Body of pancreas (tissue), 4 donors: ENCODE measurements at regions not wholly inside any gene's neighbourhood (a gene's known extent, or its start where the extent isn't known, plus 50 kb on each side); places are given as distances from the start of the nearest gene placed in this dataset.

Experiments
- ATAC-seq: fragments of 150-250 bp; one replicate; pipeline ENCODE4 v1.9.1; 2016
- DNase-seq, 4 donors: peaks; one replicate each; pipeline ENCODE4 v3.0.0-alpha.2; 2019
- H3K27ac ChIP-seq, 4 donors: fragments of 200-600 bp; sonication (generic); 1 replicate in 3 of 4; 2 replicates in 1 of 4; pipeline versions ENCODE4 v1.5.1 to v1.6.1; 2016 to 2019; ENCODE audit warnings: mild to moderate bottlenecking in 1 of 4, mixed read lengths in 1 of 4, moderate library complexity in 1 of 4
- H3K27me3 ChIP-seq, 2 donors: fragments of 200-600 bp; sonication (generic); one replicate each; pipeline ENCODE4 v1.6.0; 2016; ENCODE audit warnings: mild to moderate bottlenecking in 1 of 2
- H3K36me3 ChIP-seq, 2 donors: fragments of 200-600 bp; sonication (generic); replicated peaks in 1 of 2; 2 replicates each; pipeline ENCODE4 v1.5.1; 2016; ENCODE audit warnings: low read depth in 2 of 2; ENCODE audit not compliant: insufficient read depth in 1 of 2
- H3K4me1 ChIP-seq: fragments of 200-600 bp; sonication (generic); one replicate; pipeline ENCODE4 v1.6.0; 2016
- H3K4me3 ChIP-seq, 2 donors: fragments of 200-600 bp; sonication (generic); 1 replicate in 1 of 2; 2 replicates in 1 of 2; pipeline ENCODE4 v1.5.1; 2016 to 2019
- H3K9me3 ChIP-seq, 3 donors: fragments of 200-600 bp; sonication (generic); 1 replicate in 2 of 3; 2 replicates in 1 of 3; pipeline ENCODE4 v1.5.1; 2016
- POLR2A ChIP-seq, 3 donors: fragments of 450-650 bp; IDR thresholded peaks; one replicate each; pipeline ENCODE4 v1.6.1; 2016; ENCODE audit warnings: antibody characterized with exemption in 3 of 3, mild to moderate bottlenecking in 2 of 3
- WGBS, 2 donors: methylation state at CpG; one replicate each; pipeline ENCODE4 v1.1.5; 2017; 5-methylcytosine and 5-hydroxymethylcytosine counted together
- intact Hi-C: fragments of 100-400 bp; cut with DNase I; formaldehyde crosslinking; loops from one replicate; pipeline ENCODE4 v1.15.1; 2023
- TF ChIP-seq, protein P1 (sequence below), 7 experiments: fragments of 450-650 bp in 4 of 7; fragments of 200-600 bp in 3 of 7; sonication (generic) in 3 of 7; IDR thresholded peaks; one replicate each; pipeline ENCODE4 v1.5.1; 2016 to 2019; ENCODE audit warnings: antibody characterized with exemption in 7 of 7

DNA sequence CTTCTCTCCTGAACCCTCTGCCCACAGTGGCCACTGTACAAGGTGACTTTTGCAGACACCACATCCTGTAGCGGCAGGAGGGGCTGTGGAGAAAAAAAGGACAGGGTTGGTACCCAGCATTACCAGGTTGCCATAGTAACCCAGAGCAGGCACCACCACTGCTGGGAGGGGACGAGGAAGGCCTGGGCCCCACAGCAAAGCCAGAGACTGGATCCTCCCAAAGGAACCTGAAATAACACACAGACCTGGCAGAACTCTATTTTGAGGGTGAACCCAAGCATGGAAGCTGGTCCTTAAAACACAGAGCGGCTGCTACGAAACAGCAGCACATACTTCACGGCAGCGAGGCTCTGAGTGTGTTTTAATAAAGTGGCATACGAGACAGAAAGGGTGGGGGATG lies 380.6 kb downstream of the CTTN start:
- Histone ChIP-seq H3K9me3 (peaks cover 0 to 2% (median 0%) of the 10 kb centered on the region in 3 donors), H3K27ac (no peak overlapping the region), H3K36me3 (no peaks in the 10 kb centered on the region), H3K4me1 (no peaks in the 10 kb centered on the region), H3K27me3 (no peaks in the 10 kb centered on the region), H3K4me3 (no peak overlapping the region)
- DNase-seq (no peak), ATAC-seq (no peak)
- TF ChIP-seq, protein P1, sequence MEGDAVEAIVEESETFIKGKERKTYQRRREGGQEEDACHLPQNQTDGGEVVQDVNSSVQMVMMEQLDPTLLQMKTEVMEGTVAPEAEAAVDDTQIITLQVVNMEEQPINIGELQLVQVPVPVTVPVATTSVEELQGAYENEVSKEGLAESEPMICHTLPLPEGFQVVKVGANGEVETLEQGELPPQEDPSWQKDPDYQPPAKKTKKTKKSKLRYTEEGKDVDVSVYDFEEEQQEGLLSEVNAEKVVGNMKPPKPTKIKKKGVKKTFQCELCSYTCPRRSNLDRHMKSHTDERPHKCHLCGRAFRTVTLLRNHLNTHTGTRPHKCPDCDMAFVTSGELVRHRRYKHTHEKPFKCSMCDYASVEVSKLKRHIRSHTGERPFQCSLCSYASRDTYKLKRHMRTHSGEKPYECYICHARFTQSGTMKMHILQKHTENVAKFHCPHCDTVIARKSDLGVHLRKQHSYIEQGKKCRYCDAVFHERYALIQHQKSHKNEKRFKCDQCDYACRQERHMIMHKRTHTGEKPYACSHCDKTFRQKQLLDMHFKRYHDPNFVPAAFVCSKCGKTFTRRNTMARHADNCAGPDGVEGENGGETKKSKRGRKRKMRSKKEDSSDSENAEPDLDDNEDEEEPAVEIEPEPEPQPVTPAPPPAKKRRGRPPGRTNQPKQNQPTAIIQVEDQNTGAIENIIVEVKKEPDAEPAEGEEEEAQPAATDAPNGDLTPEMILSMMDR (IDR thresholded peaks at IDR 0.05): no peak
- no peak for TF ChIP-seq POLR2A (IDR thresholded peaks at IDR 0.05)
- intact Hi-C loops: no loop called here
- WGBS, 2 donors: 90 to 91% methylated on average over 6 to 7 of the region's 7 CpGs

DNA sequence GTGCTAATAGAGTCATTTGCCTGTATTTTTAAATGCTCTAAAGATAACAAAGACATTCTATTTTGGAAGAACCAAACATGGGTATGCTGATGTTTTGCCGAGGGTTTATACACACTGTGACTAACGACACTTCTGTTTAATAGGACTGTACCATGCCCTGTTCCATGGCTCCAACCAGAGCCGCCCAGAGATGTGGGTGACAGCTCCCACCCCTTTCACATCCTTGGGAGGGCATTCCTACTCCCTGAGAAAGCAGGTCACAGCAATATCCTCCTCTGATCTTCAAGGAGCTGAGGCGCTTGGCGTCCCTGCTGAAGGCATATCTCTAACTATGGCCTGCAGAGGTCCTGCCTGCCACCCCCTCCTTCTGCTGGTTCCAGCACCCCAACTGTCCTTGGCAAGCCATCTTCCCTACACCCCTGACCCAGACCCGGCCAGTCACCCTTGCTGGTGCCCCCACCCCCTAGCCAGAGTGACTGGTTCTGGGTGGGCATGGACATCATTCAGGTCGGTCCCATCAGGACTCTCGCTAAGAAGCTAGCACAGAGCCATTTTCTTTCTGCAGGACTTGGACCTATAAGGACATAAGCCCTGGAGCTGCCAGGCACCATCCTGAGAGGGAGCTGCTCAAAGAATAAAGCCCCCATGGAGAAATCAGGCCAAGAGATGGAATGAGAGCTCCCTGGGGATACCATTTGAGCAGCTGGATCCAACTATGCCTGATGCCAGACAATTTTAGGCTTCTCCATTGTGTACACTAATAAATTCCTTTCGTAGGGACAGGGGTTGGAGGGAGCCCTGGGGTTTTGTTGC lies 381.3 kb downstream of the CTTN start:
- no peak overlapping the region for H3K4me3 ChIP-seq
- no peaks in the 10 kb centered on the region for H3K36me3 ChIP-seq
- intact Hi-C loops: no loop called here
- no peak overlapping the region for H3K27ac ChIP-seq
- 90 to 92% methylated on average over 5 to 9 of the region's 9 CpGs for WGBS, 2 donors
- TF ChIP-seq, protein P1 (IDR thresholded peaks at IDR 0.05): no peak
- TF ChIP-seq POLR2A (IDR thresholded peaks at IDR 0.05): no peak
- no peaks in the 10 kb centered on the region for H3K27me3 ChIP-seq
- no peaks in the 10 kb centered on the region for H3K4me1 ChIP-seq
- no peaks in the 10 kb centered on the region for H3K9me3 ChIP-seq
- ATAC-seq (no peak), DNase-seq (no peak)

DNA sequence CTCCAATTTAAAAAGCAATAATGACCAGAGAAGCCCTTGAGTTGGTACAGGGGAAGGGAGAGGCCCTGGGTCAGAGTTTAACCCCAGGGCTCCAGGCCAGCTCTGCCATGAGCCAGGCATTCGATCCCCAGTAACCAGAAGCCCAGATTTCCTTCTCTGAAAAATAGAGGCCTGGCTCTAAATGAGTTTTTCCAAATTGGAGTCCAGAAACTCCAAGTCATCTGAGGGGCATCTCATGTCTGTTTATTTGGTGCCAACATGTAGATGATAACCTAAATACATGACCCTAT lies 381.9 kb downstream of the CTTN start:
- H3K4me1 ChIP-seq: no peaks in the 10 kb centered on the region
- no peak overlapping the region for H3K27ac ChIP-seq
- WGBS, 2 donors: 100% methylated on average over 1 of the region's 1 CpG; no CpG with 5 or more reads in 1 of the 2 donors
- H3K4me3 ChIP-seq: no peak overlapping the region
- intact Hi-C loops: no loop called here
- no peaks in the 10 kb centered on the region for H3K9me3 ChIP-seq
- no peak for ATAC-seq
- DNase-seq: no peak
- no peak for TF ChIP-seq POLR2A (IDR thresholded peaks at IDR 0.05)
- TF ChIP-seq, protein P1 (IDR thresholded peaks at IDR 0.05): no peak
- no peaks in the 10 kb centered on the region for H3K36me3 ChIP-seq
- no peaks in the 10 kb centered on the region for H3K27me3 ChIP-seq

DNA sequence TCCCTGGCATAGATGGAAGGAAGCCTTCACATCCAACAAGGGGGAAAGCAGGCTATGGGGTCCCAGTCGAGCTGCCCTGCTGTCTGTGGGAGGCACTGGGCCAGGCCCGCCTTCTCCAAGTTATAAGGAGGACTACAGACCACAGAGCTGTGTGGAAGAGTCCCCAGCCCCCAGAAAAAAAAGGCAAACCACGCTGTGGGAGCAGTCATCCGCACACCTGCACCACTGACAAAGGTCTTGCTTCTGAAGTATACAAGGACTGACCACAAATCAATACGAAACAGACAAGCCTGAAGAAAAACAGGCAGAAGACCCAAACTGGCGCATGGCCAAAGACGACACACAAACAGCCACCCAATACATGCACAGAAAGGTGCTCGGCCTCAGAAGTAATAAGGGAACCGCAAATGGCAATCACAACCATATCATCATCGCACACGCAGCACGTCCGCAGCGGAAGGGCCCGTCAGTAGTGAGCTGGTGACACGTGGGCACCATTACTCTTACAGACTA lies 384.1 kb downstream of the CTTN start:
- no peaks in the 10 kb centered on the region for H3K4me1 ChIP-seq
- H3K4me3 ChIP-seq: no peak overlapping the region
- intact Hi-C loops: no loop called here
- no peaks in the 10 kb centered on the region for H3K9me3 ChIP-seq
- DNase-seq (no peak), ATAC-seq (no peak)
- no peaks in the 10 kb centered on the region for H3K27me3 ChIP-seq
- WGBS, 2 donors: 80 to 83% methylated on average over 14 to 16 of the region's 16 CpGs
- H3K36me3 ChIP-seq: no peaks in the 10 kb centered on the region
- H3K27ac ChIP-seq: no peak overlapping the region
- TF ChIP-seq, protein P1 (IDR thresholded peaks at IDR 0.05): no peak
- no peak for TF ChIP-seq POLR2A (IDR thresholded peaks at IDR 0.05)

DNA sequence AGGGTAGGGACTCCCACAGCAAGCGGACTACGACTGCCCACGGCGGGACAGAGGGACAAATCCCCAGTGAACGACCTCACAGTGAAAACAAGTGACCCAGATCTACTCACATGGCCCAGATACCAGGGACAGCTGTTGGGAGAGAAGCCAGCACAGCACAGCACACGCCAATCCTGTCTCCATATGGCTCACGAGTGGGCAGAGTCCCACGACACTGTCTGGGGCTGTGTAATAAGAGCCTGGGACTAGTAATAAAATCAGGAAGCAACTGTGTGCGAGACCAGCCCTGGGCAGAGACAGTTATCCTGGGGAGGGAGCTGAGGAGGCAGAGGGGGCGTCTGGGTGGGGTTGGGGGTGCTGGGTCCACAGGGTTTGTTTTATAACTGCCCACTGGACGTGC lies 385.0 kb downstream of the CTTN start:
- Histone ChIP-seq H3K27ac (no peak overlapping the region), H3K4me1 (no peaks in the 10 kb centered on the region), H3K36me3 (peaks cover 0 to 3% of the 10 kb centered on the region in 2 donors), H3K27me3 (no peaks in the 10 kb centered on the region), H3K9me3 (no peaks in the 10 kb centered on the region), H3K4me3 (no peak overlapping the region)
- no peak for ATAC-seq
- DNase-seq: no peak
- TF ChIP-seq, protein P1 (IDR thresholded peaks at IDR 0.05): no peak
- no peak for TF ChIP-seq POLR2A (IDR thresholded peaks at IDR 0.05)
- 70 to 72% methylated on average over 11 of the region's 11 CpGs for WGBS, 2 donors
- intact Hi-C loops: no loop called here
